AG04449 (cell line): ENCODE measurements at regions not wholly inside any gene's neighbourhood (a gene's known extent, or its start where the extent isn't known, plus 50 kb on each side); places are given as distances from the start of the nearest gene placed in this dataset.

ENCODE experiments used
- CTCF ChIA-PET: fragments of 350-600 bp; formaldehyde crosslinking; extraction: SDS; loops from one replicate; lab custom pipeline; 2021; ENCODE audit warnings: antibody characterized with exemption; lab: Yijun Ruan, JAX
- POLR2A ChIA-PET: fragments of 400-600, 350-600 bp; formaldehyde crosslinking; extraction: SDS; loops from one replicate; lab custom pipeline; 2020; ENCODE audit warnings: antibody characterized with exemption, inconsistent platforms; lab: Yijun Ruan, JAX
- DNase-seq: peaks from one replicate; pipeline ENCODE4 v3.0.0-alpha.2; 2010; ENCODE audit warnings: low read depth, low spot score
- H3K4me3 ChIP-seq: 2 replicates; pipeline ENCODE4 v1.5.1; 2011; ENCODE audit warnings: low read depth, mild to moderate bottlenecking, control low read depth, low read length
- CTCF ChIP-seq: IDR thresholded peaks from one replicate; pipeline ENCODE4 v1.5.1; 2011; ENCODE audit warnings: mild to moderate bottlenecking, moderate library complexity, low read length, control low read depth, inconsistent platforms; ENCODE audit not compliant: insufficient read depth; ENCODE audit errors: missing control alignments

GRCh38 chr13:42658019-42658418 lies 84.1 kb downstream of the TNFSF11 start:
- ChIA-PET CTCF (interaction anchor here (1.7 kb wide), 1 partner anchor 63 kb away, joined by 4 read pairs; no protein-coding TSS in a partner anchor), POLR2A (no interaction called here)
- TF ChIP-seq CTCF, result no peak
- DNase-seq, result no peak
- H3K4me3 ChIP-seq, result no peak overlapping the region

GRCh38 chr13:42660333-42660965 lies 86.5 kb downstream of the TNFSF11 start:
- peak; percentile 11 for TF ChIP-seq CTCF
- no peak overlapping the region for H3K4me3 ChIP-seq
- ChIA-PET CTCF (interaction anchor here (0.8 to 1.6 kb wide), 12 partner anchors 9 to 424 kb away, joined by 3 to 5 read pairs (median 3); no protein-coding TSS in a partner anchor), POLR2A (interaction anchor here (0.6 kb wide), 1 partner anchor 177 kb away, joined by 3 read pairs; no protein-coding TSS in a partner anchor)
- no peak for DNase-seq

GRCh38 chr13:42667638-42668037 lies 93.7 kb downstream of the TNFSF11 start:
- no peak for DNase-seq
- CTCF ChIA-PET, result no interaction called here
- H3K4me3 ChIP-seq, result no peak overlapping the region
- POLR2A ChIA-PET, result no interaction called here
- no peak for TF ChIP-seq CTCF

GRCh38 chr13:42671502-42671901 lies 97.5 kb downstream of the TNFSF11 start:
- ChIA-PET CTCF (interaction anchor here (1.2 to 1.7 kb wide), 2 partner anchors 8 to 11 kb away, joined by 3 to 4 read pairs; no protein-coding TSS in a partner anchor), POLR2A (no interaction called here)
- H3K4me3 ChIP-seq, result no peak overlapping the region
- no peak for DNase-seq
- TF ChIP-seq CTCF, result no peak

- ChIA-PET POLR2A (no interaction called here), CTCF (no interaction called here)
- H3K4me3 ChIP-seq, result no peak overlapping the region
- DNase-seq, result no peak
- no peak for TF ChIP-seq CTCF
Observed at GRCh38 chr13:42673677-42674076, 99.7 kb downstream of the TNFSF11 start.

- no peak overlapping the region for H3K4me3 ChIP-seq
- no peak for DNase-seq
- no peak for TF ChIP-seq CTCF
- POLR2A ChIA-PET, result no interaction called here
- CTCF ChIA-PET, result no interaction called here
Observed at GRCh38 chr13:42680748-42681147, 100.6 kb upstream of the FAM216B start.
